Activated CD8-positive, alpha-beta memory T cell treated with anti-CD3 and anti-CD28 coated beads for 48 hours (primary cell): ENCODE measurements at regions not wholly inside any gene's neighbourhood (a gene's known extent, or its start where the extent isn't known, plus 50 kb on each side); places are given as distances from the start of the nearest gene placed in this dataset.

Experiments used
- DNase-seq, 3 experiments: peaks; one replicate each; pipeline ENCODE4 v3.0.0-alpha.2; 2020; ENCODE audit warnings: low read depth in 2 of 3, low spot score in 2 of 3

DNA sequence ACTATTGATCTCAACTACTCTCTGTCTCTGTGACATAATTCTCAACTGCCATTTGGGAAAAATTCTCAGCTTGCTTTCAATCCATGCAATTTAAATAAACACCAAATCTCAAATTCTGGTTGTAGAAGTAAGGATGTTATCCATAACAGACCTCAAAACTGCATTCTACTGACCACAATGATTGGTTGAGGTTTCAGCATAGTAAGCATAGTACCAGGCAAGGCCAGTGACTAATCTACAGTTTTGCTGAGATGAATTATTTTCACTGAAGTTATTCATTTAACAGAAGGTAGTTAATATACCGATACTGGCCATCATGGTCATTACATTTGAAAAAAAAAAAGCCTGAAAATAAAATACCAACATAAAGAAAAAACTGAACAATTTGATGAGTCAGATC lies 488.0 kb upstream of the CDH18 start:
- DNase-seq = no peak

DNA sequence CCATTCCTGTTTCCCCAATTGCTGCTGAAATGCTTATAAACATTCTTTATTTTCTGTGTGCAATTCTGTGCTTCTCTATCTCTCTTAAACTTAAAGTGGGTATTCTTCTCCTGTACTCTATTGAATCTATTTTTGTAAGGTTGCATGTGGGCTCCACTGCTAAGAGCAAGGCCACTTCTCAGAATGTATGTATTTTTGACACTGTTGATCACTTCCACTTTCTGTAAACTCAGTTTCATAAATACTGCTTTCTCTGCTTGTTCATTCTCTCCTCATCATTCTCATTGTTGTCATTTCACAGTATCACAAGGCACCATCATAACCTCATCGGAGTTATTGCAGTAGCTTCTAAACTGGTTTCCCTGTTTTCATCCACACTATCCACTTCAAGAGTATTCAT lies 483.0 kb upstream of the CDH18 start:
- no peak for DNase-seq

DNA sequence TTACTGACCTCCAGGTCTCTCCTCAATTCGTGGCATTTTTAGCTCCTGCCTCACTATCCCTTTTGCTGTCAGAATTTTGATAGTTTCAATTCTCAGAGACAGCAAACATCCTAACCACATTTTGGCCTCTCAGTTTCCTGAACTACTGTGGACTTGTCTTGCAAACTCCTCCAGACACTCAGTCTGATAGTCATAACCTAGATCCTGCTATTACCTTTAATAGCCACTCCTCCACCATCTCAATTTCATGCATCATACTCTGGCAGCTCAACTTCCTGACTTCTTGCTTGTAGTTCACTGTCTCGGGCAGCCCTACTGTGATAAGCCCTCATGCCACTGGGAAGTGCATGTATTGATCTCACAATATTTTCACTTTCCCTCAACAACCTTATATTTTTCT lies 481.8 kb upstream of the CDH18 start:
- no peak for DNase-seq

DNA sequence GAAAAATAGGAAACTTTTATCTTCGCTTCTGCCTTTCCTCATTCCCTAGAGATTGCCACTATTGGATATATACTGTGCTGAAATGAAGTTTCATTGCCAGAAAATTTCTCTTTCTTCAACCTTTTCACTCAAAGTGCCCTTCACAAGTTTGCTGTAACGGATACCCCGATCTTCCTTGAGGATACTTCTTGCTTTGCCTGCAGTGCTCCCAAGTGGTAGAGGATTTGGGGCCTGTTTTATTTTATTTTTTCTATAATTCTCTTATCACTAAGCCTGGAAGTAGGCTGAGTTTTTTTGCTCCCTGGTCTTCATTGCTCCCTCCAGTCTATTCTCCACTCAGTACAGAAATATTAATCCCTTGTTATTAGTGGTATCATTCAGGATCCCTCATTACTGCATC lies 481.4 kb upstream of the CDH18 start:
- DNase-seq = no peak

DNA sequence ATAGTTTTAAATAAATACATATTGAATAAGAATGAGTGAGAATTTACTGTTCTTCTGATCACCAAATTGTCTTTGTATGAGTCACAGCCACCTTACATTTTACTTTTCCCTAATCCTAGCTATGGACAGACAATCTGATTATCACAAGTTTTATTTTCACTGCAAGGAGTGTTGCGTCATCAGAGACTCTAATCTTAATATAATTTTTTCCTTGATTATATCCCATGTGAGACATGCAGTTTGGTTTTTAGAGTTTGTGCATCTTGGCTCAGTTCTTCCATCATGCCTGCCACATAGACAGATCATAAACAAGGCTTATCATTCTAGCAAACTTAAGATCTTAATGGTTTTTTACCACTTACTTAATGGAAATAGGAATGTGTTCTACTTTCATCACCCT lies 478.5 kb upstream of the CDH18 start:
- DNase-seq = no peak

DNA sequence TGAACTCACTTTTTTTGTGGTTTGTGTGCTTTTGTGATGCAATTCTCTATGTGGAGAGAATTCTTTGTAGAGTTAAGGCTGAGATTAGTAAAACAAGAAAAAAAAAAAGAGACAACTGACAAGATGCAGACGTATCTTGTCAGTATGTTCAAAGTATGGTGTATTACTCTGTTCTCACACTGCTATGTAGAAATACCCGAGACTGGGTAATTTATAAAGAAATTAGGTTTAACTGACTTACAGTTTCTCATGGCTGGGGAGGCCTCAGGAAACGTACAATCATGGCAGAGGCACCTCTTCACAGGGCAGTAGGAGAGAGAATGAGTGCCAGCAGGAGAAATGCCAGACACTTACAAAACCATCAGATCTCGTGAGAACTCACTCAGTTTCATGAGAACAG lies 475.2 kb upstream of the CDH18 start:
- no peak for DNase-seq

DNA sequence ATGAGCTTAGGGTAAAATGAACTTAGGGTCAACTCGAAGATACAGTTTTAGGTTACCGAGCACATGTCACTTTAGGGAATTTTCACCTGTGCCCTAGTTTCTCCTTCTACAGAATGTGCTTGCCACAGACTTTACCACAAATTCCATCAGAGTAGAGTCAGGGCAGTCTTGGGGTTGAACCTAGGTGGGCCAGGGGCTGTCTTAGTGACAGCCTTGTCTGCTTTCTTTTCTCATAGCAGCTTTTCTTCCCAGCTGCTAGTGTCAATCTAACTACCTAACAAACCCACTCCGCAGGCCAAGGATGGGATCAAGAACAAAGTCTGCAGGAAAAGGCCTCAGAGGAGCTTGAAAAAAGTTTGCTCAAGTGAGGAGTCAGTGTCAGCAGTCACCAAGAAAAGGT lies 458.1 kb upstream of the CDH18 start:
- DNase-seq = no peak

DNA sequence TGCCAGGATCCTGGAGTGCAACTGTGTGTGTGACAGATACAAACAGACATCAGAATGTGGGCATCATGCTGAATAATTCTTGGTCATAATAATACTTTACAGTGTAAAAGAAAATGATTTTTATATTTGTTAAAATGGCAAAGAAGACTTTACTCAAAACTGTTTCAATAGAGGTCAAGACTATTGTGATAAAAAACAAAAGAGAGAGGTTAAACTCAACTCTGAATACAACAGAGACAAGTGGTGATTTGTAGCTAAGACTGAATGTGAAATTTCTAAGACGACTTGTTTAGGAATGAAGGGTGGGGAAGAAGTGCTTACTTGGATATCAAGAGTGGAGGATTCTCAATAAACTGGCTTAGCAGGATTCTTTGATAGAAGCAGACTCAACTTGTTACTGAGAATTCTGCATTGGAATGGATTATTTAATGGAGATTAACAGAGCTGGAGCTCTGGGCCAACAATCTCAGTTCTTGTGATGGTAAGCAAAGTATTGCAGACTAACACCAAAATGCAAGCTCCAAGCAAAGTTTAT lies 457.4 kb upstream of the CDH18 start:
- no peak for DNase-seq

DNA sequence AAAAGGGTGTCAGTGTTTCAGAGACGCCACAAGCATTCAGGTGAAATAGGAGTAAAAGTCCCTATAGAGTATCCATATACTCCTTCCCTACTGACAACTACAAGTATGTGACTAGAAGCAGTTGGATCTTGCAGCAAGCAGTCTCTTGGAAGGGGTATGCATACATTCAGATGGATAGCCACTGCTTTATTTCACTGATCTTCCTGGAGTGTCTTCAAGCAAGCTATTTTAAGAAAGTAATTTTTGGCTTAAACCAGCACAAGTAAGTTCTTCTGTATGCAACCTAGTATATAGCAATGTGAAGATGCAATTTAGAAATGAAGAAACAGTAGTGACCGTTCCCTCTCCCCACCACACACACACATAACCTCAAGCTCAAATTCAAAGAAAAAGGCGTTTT lies 446.8 kb upstream of the CDH18 start:
- no peak for DNase-seq

DNA sequence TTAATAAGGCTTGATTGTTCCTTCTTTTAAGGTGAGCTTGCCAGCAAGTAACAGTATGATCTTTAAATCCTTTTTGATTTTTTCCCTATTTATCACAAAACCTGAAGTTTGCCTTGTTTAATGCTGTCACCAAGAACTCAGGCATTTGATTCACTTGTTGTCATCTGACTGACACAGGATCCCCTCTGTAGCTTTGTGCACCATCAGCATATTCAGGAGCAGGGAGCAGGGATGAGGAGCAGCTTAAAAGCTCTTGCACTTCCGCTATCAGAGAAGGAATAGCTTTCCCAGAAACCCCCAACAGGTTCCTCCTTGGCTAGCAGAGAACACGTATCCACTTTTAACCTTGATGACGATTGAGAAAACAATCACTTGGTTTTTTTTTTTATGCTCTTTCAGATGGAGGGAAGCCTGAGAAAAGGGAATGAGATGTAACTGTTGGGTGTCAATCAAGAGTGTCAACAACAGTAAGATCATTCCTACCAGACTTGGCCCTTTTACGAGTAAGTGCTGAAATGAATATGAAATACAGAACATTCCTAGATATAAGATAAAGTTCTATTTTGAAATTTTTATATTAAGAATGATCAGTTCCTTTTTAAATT lies 433.1 kb upstream of the CDH18 start:
- DNase-seq = no peak
